HG02571 (cell line): ENCODE measurements at regions not wholly inside any gene's neighbourhood (a gene's known extent, or its start where the extent isn't known, plus 50 kb on each side); places are given as distances from the start of the nearest gene placed in this dataset.

Experiments used
- ATAC-seq: cut with Tn5 transposase; IDR thresholded peaks from one replicate; pipeline ENCODE4 v1.9.1; 2021; ENCODE audit warnings: mild to moderate bottlenecking, moderate library complexity; ENCODE audit not compliant: unreplicated experiment

DNA sequence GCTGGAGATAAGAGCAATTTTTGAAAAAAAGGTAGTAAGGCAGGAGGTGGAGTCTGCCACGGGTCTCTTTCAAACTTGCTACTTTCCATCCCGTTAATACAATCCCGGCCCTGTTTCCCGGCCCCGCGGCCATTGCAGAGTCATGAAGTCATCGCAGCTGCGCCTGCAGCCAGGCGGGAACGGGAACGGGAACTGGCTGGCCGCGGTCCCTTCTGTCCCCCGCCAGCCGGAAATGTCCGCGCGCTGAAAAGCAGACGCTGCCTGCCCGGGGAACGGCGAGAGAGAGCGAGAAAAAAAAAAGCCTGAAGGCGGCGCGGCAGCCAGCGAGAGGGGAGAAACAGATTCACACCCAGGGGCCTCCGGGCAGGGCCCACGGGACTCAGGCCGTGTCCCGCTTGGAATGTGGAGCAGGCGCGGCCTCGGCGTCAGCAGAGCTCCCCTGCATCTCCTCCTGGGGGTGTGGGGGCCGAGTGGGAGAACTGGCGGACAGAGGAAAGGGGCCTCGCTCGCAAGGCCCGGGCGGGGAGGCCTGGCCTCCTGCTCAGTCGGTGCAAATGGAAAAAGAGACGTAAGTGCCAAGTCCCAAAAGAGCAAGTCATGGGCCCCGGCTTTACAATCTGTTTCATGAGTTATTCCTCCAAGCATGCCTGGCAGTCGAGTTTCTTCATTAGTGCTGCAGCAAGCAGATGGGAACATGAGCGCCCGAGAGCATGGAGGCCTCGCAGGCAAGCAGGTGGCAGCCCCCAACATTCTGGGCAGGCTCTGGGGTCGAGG lies 201.2 kb upstream of the GAS1 start:
- ATAC-seq, result no peak

DNA sequence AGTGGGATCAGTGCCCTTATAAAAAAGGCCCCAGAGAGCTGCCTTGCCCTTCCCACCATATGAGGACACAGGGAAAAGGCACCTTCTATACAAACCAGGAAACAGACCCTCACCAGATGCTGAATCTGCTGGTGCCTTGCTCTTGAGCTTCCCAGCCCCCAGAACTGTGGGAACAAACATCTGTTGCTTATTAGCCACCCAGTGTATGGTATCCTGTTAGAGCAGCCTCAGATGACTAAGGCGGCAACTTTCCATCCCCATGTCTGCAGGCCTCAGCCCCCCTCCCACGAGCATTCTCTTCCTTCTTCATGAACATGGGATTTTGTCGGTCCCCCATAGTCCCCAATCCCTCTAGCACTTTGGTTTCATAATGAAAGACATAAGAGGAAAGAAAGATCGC lies 202.5 kb upstream of the GAS1 start:
- ATAC-seq, result no peak

DNA sequence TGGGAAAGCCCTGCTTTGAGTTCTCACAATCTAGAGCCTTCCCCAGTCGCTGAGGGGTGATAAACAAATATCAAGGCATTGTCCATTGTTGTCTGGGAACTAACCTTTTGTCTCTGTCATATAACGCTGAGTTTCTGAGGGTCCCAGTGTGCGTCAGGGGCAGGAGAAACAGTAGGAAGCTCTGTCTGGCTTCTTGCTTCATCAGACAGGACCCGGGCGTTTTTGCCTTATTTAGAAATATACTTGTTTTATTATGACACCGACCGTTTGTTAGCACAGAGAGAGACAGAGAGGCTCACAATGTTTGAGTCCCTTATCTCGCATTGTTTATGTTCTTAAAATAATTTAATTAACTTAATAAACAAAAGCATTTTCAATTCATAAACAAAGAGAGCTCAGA lies 204.9 kb upstream of the GAS1 start:
- no peak for ATAC-seq

DNA sequence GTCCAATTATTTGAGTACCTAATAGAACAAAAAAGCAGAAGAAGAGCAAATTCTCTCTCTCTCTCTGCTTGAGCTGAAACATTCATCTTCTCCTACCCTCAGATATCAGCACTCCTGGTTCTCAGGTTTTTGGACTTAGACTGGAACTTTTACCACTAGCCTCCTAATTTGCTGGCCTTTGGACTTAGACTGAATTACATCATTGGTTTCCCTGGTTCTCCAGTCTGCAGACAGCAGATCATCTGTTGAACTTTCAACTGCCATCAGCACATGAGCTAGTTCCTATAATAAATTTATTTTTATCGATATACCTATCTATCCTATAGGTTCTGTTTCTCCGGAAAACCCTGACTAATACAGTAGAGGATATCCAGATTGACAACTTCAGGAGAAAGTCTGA lies 208.9 kb upstream of the GAS1 start:
- ATAC-seq, result no peak

DNA sequence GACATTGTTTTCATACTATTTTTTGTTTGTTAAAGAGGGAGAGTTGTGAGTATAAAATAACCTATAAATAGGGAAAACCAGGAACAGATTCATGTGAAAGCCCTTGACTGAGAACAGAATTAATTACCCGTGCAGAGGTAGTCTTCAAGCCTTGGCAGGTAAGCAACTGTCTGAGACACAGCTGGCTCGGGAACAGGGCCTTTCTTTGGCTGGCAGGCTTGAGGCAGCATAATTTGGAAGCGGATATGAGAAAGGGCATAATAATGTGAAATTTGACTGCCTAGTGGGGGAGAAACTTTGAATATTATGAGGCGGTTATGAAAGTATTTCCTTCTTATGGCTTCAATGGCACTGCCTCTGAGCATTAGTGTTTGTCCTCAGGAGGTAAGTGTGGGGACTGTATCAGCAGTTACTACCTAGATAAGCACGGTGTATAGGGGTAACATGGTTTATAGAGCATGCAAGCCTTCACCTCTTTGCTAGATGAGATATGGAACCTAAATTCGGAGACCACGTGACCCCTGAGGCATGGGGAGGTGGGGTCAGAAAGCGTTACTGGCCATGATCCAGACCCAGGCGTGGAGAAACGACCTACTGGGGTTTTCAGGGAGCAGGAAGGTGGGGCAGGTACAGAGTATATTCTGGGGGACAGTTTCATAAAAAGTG lies 210.2 kb upstream of the GAS1 start:
- ATAC-seq, result no peak

DNA sequence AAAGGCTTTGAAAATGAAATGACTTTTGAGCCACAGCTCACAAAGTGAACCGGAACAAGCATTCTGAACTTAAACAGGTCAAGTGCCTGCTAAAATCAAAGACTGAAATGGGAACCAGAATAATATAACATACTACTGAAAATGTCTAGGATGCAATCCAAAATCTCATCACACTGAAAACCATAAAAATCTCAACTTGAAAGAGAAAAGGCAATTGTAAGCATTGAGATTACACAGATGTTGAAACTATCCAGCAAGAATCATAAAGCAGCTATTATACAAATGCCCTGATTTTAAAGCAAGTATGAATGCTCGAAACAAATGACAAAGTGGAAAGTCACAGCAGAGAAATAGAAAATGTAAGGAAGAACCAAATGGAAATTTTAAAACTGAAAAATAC lies 211.5 kb upstream of the GAS1 start:
- no peak for ATAC-seq

DNA sequence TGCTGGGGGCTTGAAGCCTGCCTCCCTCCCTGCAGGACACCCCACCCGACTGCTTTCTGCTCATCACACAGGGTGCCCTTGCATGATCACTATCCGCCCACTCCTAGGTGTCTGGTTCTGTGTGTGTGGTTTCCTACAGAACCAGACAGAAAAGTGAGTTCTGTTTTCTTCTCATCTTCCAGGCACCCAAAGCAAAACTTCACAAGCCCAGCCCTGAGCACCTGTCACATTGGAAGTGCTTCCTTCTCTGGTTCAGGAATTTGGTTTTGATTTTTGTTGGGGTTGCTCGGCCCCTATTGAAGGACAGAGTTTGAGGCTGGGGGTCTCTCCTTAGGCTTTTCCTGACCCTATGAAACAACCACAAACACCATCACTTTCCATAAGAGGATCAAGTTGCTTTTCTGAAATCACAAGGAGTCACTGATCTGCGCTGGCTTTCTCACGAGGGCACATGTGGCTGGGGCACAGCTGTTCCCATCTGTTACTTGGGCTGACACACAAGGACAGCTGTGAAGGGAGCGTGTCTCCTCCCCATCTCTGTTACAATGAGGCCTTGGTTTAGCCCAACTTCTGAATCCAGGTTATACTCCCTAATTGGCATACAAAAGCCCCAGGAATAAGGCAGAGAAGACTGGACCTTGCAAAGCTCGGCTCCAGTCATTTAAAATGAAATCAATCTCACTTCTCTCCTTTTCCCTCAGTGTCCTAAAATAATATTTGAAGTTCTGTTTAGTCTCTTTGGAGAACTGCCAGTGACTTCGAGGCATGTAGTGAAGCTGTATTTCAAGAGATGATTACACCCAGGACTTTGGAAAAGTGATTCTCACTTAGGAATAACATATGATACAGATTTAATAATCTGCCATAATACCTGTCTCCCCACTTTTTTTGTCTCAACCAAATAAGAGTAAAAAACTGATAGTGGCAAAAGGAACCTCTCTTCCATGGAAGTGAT lies 213.1 kb upstream of the GAS1 start:
- ATAC-seq, result no peak

DNA sequence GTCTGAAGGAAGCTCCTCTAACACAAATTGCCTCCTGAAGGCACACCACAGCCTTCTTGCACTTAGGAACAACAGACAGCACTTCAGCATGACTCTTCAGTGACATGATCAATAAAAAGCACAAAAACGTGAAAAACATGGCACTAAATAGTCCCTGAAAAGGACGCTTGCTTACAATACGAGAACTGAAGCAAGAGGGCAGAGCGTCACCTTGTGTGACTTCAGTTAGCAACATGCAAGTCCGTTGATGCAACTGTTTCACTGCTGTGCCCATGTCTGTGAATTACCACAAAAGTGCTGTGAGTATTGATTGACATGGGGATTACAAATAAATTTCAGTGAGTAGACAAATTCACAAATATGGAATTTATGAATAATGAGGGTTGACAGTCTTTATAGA lies 219.9 kb upstream of the GAS1 start:
- no peak for ATAC-seq

DNA sequence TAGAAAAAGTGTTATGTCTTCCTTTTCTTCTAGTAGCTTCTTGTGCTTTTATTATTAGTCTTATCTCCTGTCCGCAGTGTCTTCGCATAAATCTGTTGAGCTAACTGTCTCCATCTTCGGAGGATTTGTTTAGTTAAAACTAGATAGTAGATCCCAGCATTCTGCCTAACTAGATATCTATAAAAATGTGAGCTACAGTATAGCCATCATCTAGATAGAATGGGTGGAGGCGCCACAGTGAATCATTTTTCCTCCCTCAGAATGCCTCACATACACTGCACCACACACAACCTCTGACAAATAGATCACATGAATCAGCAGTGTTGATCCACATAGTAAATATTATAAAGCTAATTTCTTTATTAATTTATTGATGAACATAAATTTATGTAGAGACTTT lies 220.3 kb upstream of the GAS1 start:
- no peak for ATAC-seq

DNA sequence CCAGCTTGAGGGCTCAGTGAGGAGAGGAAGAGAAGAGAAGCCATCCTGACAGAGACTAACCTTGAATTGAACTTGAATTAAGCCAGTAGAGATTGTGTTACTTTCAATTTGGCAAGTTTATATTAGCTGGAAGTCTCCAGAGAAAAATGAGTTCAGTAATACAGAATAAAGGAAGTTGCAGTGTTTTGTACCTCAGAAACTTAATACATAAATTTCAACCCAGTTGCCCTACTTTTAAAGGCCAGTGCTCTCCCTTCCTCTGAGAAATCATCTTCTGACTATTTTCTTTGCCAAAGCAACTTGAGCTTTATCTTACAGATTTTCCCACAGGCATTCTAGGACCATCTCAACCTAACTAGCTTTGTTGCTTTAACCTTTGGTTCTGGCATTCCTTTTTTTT lies 231.0 kb upstream of the GAS1 start:
- no peak for ATAC-seq

DNA sequence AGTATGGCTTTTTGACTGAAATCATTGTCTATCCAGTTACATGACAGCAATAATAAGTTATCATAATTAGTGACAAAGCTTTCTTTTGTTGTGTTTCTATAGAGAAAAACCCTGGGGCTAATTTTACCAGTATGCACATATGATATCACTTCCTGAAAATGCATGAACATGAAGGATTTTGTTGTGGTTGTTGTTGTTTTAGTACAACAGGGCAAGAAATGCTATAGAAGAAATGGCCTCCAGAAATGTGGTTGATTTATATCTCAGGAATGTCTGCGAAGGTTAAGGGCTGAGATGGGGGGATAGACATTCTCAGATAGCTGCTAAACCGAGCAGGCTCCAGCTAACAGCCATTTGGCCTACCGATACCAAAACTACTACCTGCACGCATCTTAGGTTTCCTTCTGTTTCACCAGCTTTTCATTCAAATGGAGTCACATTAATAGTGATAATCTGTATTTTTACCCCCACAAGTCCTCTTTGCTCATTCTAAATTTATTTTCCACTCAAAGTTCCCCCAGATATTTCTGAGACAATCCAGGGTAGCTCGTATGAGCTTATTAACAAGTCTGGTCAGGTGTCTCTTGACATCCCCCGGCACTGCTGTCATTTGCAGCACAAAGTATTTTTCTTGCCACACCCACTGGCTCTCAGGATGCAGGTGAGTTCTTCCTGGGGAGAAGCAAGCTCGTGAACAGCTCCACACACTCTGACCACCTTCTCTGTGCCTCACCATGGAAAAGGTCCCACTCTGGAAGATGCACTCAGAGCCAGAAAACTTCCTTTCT lies 232.4 kb upstream of the GAS1 start:
- ATAC-seq, result no peak

DNA sequence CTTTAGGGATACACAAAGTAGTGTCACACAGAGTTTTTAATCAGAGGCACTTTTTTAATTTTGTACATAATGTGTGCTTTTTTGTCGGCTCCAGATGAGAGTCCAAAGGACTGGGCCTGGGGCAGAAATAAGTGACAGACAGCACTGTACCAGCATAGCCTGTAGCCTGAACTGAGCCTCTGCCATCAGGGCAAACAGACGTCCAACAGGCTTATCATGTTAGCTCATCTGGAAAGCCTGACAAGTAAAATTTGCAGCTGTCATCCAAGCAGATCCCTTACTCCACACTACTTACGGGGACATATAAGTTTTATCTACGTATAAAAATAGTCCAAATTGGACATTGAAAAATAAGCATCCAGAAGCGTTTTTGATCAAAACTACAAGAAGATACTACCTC lies 233.1 kb upstream of the GAS1 start:
- no peak for ATAC-seq

DNA sequence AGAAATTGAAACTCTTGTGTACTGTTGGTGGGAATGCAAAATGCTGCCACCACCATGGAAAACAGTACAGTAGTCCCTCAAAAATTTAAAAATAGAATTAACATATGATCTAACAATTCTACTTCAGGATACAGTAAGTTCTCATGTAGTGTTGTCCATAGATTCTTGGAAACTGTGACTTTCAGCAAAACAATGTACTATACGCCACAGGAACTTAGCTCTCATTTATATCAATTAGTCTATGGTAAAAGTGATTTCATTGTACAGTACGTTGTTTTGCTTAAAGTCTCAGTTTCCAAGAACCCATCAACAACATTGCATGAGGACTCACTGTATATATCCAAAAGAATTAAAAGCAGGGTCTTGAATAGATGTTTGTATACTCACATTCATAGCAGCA lies 233.5 kb upstream of the GAS1 start:
- no peak for ATAC-seq

DNA sequence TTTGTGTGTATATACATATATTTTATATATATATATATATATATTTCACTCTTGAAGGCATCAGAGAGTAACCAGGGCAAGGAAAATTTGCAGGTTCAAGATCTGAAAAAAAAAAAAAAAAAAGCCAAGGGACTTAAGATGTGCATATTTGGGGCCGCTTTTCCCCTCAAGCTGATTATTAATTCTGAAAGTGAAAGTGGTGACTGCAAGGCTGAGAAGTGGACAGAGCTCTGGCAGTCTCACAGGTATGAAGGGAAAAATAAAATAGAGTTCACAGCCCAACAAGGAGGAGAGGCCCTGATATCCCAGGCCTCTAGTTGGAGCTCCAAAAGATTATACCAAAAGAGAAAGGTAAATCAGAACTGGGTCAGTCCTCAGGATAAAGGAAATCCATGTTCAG lies 234.4 kb upstream of the GAS1 start:
- ATAC-seq, result no peak

DNA sequence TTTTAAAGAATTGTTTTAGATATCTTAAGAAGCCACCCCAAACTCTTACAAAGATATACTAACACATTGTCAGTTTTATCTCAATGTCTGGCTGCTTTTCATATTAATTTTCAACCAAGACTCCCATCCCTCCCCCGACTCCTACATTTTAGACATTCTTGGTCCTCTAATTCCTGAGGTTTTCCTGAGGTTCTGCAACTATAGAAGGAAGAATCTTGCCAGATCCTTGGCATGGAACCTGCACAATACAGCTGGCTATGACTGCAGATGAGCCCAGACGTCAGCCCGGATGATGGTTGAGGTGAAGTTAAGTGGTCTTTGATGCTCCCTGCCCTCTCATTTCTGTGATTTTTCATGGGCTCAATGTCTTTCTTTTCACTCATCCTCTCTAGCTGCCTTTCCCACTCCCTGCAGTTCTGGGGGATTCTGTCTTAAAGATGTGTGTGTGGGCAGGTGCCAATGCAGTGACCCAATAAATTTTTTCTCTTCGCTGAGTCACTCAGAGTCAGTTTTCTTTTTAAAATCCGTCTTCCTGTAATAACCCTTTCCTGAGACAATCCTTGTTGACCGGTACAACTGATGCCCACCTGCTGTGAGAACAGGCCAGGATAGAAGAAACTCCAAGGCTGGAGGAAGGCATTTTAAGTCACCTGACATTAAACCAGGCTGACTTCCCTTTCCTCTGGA lies 237.8 kb upstream of the GAS1 start:
- ATAC-seq, result no peak

DNA sequence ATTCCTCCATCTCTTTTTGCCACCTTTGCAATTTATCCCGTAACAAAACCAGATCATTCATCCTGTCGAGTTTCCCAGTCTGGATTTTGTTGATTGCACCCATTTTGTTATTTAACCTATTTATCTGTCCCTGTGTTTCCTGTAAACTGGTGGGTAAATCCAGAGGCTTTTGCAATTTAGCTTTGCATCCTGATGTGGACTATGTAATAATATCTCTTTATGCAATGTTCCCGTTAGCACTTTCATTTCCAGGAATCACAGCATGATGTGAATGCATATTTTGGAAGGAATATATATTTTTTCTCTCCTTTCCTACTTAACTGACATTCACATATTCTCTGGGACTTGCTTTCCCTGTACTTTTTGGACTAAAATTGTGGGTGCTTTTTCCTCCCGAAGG lies 240.3 kb upstream of the GAS1 start:
- ATAC-seq, result no peak

DNA sequence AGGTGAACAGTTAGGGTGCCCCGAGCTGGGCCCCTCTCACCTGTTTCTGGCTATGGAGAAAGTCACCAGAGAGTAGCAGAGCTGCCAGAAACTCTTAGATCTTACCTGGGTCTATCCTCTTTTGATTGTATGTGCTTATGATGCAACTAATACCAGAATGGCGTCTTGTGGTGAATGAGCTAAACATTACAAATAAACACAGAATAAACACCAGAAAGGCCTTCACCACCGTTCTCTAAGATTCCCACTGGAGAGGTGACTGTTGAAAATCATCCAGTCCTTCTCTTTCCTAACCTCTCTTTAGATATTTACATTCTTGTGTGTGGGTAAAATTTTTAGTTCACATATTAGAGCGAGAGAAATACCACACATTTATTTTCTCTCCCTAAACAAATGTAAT lies 241.7 kb upstream of the GAS1 start:
- ATAC-seq, result no peak

DNA sequence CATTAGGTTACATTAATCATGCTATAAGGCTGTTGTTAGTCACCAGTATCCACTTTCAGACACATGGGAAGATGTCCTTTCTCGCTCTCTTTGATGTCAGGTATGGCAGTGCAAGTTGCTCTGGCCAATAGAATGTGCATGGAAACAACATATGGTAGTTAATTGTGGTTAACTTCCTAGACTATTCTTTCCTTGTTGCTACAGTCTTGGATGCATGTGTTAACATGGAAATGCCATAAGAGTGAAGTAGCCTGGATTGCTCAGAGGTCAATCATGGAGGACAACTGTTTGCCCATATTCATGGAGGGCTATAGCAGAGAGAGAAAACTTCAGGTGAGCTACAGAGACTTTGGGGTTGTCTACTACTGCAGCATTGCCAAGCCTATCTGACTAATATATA lies 245.8 kb upstream of the GAS1 start:
- ATAC-seq, result no peak

DNA sequence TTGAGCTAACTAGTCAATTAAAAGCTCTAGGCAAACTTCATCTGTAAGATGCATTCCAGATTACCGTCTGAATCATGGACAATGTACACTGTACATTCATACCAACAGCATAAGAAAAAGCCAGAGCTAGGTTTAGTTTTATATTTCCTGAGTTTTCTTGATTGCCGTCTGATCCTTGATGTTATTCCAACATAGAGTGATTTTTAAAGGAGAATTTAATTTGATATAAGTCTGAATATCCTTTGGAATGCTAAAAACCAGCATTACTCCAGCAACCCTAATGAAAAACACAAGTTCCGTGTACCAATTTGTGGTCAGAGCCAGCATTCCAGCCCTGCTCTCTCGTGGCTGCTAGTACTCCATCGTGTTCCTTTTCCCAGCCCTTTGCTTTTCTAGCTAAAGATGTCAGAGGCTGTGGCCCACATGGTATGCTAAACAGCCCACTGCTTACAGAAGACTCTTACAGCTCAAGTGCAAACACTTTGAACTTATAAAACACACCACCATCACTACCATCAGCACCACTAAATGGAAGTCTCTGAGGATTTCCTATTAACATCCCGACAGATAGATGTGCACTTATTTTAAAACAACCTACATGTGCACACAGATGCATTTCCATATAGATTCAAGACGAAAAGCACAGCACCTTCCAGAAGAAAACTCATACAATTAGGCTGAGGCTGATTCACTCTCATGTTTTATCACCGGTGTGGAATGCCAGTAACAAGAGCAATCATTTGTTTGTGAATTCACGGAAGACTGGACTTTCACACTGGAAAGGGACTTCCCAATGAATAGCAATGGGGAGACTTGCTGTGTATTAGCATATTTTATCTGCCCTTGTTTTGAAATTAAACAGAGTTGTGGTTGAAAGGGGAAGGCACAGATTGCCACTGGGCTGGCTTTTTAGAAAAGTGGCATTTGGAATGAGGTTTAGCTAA lies 246.9 kb upstream of the GAS1 start:
- ATAC-seq, result no peak
